ENCODE measurements at regions not wholly inside any gene's neighbourhood (a gene's known extent, or its start where the extent isn't known, plus 50 kb on each side); places are given as distances from the start of the nearest gene placed in this dataset.
"Not testable (repeated sequence)": the region's sequence is repeated elsewhere in the genome, so short reads cannot be mapped to it uniquely, and the experiment has no call there.

GRCh38 chr12:86727160-86727559, 471.0 kb upstream of the MGAT4C start:
- DNase-seq = no peak

GRCh38 chr12:86724716-86725115, 468.5 kb upstream of the MGAT4C start:
- DNase-seq = no peak

GRCh38 chr12:86723326-86723725, 467.1 kb upstream of the MGAT4C start:
- DNase-seq = no peak

GRCh38 chr12:86721713-86722397, 465.7 kb upstream of the MGAT4C start:
- no peak for DNase-seq

- no peak for DNase-seq
Measured at GRCh38 chr12:86719381-86719780, 463.2 kb upstream of the MGAT4C start.

- no peak for DNase-seq
Measured at GRCh38 chr12:86713121-86713520, 456.9 kb upstream of the MGAT4C start.

GRCh38 chr12:86712425-86712843, 456.2 kb upstream of the MGAT4C start:
- DNase-seq = no peak

GRCh38 chr12:86711731-86712130, 455.5 kb upstream of the MGAT4C start:
- DNase-seq = no peak

- DNase-seq = no peak
Measured at GRCh38 chr12:86710109-86710508, 453.9 kb upstream of the MGAT4C start.

GRCh38 chr12:86709017-86709416, 452.8 kb upstream of the MGAT4C start:
- not testable (repeated sequence) for DNase-seq

- no peak for DNase-seq
Measured at GRCh38 chr12:86698641-86698980, 442.4 kb upstream of the MGAT4C start.

GRCh38 chr12:86697916-86698640, 441.9 kb upstream of the MGAT4C start:
- no peak for DNase-seq

GRCh38 chr12:86683568-86684304, 427.5 kb upstream of the MGAT4C start:
- DNase-seq = no peak

- DNase-seq = no peak
Measured at GRCh38 chr12:86681060-86681459, 424.9 kb upstream of the MGAT4C start.

- DNase-seq = no peak
Measured at GRCh38 chr12:86675197-86675596, 419.0 kb upstream of the MGAT4C start.

GRCh38 chr12:86670986-86671385, 414.8 kb upstream of the MGAT4C start:
- DNase-seq = no peak

GRCh38 chr12:86669010-86669409, 412.8 kb upstream of the MGAT4C start:
- DNase-seq = no peak

- DNase-seq = no peak
Measured at GRCh38 chr12:86666316-86666715, 410.1 kb upstream of the MGAT4C start.

- DNase-seq = no peak
Measured at GRCh38 chr12:86663716-86664115, 407.5 kb upstream of the MGAT4C start.

- no peak for DNase-seq
Measured at GRCh38 chr12:86663173-86663572, 407.0 kb upstream of the MGAT4C start.

- no peak for DNase-seq
Measured at GRCh38 chr12:86662464-86662863, 406.3 kb upstream of the MGAT4C start.

GRCh38 chr12:86660488-86661147, 404.4 kb upstream of the MGAT4C start:
- DNase-seq = no peak

- no peak for DNase-seq
Measured at GRCh38 chr12:86659985-86660384, 403.8 kb upstream of the MGAT4C start.

All from right forelimb (tissue), 1 donor.